ENCODE measurements at regions not wholly inside any gene's neighbourhood (a gene's known extent, or its start where the extent isn't known, plus 50 kb on each side); places are given as distances from the start of the nearest gene placed in this dataset.

GRCh38 chr12:100720016-100720654 lies 74.4 kb upstream of the ANO4 start:
- TF ChIP-seq, protein P1, sequence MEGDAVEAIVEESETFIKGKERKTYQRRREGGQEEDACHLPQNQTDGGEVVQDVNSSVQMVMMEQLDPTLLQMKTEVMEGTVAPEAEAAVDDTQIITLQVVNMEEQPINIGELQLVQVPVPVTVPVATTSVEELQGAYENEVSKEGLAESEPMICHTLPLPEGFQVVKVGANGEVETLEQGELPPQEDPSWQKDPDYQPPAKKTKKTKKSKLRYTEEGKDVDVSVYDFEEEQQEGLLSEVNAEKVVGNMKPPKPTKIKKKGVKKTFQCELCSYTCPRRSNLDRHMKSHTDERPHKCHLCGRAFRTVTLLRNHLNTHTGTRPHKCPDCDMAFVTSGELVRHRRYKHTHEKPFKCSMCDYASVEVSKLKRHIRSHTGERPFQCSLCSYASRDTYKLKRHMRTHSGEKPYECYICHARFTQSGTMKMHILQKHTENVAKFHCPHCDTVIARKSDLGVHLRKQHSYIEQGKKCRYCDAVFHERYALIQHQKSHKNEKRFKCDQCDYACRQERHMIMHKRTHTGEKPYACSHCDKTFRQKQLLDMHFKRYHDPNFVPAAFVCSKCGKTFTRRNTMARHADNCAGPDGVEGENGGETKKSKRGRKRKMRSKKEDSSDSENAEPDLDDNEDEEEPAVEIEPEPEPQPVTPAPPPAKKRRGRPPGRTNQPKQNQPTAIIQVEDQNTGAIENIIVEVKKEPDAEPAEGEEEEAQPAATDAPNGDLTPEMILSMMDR (IDR thresholded peaks at IDR 0.05): no peak
- TF ChIP-seq POLR2A (IDR thresholded peaks at IDR 0.05): no peak
